Activated CD4-positive, alpha-beta T cell treated with anti-CD3 and anti-CD28 coated beads, Interleukin-2, amount 50 U/mL, for 16 hours (primary cell): ENCODE measurements at regions not wholly inside any gene's neighbourhood (a gene's known extent, or its start where the extent isn't known, plus 50 kb on each side); places are given as distances from the start of the nearest gene placed in this dataset.

Source experiments
- DNase-seq: peaks from one replicate; pipeline ENCODE4 v3.0.0-alpha.2; 2020

GRCh38 chr2:173834141-173834540 is 131.0 kb downstream of the SP3 start:
- no peak for DNase-seq

GRCh38 chr2:173835726-173836125 is 129.4 kb downstream of the SP3 start:
- no peak for DNase-seq

GRCh38 chr2:173841110-173841509 is 124.1 kb downstream of the SP3 start:
- no peak for DNase-seq

- no peak for DNase-seq
Measured at GRCh38 chr2:173843526-173843925, 121.6 kb downstream of the SP3 start.

GRCh38 chr2:173851141-173851641 is 114.0 kb downstream of the SP3 start:
- no peak for DNase-seq

GRCh38 chr2:173854141-173854540 is 111.0 kb downstream of the SP3 start:
- no peak for DNase-seq

- no peak for DNase-seq
Measured at GRCh38 chr2:173854840-173855239, 110.3 kb downstream of the SP3 start.

- no peak for DNase-seq
Measured at GRCh38 chr2:173855661-173856060, 109.5 kb downstream of the SP3 start.
